Uterus (tissue), 2 donors: ENCODE measurements at regions not wholly inside any gene's neighbourhood (a gene's known extent, or its start where the extent isn't known, plus 50 kb on each side); places are given as distances from the start of the nearest gene placed in this dataset.

Source experiments
- POLR2A ChIP-seq, 2 donors: fragments of 450-650 bp; IDR thresholded peaks; one replicate each; pipeline ENCODE4 v1.6.1; 2016; ENCODE audit warnings: antibody characterized with exemption in 2 of 2, mild to moderate bottlenecking in 1 of 2, moderate library complexity in 1 of 2
- TF ChIP-seq, protein P1 (sequence below), 4 experiments: fragments of 200-600 bp in 2 of 4; fragments of 450-650 bp in 2 of 4; sonication (generic) in 2 of 4; IDR thresholded peaks; one replicate each; pipeline ENCODE4 v1.5.1; 2016 to 2019; ENCODE audit warnings: antibody characterized with exemption in 4 of 4, mild to moderate bottlenecking in 2 of 4, moderate library complexity in 1 of 4

DNA sequence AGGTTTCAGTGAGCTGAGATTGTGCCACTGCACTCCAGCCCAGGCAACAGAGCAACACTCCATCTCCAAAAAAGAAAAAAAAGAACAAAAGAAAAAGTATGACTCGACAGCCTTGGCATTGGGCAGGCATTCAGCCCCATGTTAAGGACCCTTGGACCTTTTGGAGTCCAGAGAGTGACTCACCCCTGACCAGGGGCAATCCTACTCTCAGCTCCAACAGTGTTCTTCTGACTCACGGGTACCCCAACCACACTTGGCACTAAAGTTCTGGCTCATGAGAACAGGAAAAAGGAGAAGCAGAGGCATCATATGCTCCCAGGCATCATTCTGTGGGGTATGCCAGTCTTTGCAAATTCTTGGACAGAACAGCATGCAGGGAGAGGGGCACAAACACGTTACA, 252.4 kb upstream of the HES1 start:
- TF ChIP-seq, protein P1, sequence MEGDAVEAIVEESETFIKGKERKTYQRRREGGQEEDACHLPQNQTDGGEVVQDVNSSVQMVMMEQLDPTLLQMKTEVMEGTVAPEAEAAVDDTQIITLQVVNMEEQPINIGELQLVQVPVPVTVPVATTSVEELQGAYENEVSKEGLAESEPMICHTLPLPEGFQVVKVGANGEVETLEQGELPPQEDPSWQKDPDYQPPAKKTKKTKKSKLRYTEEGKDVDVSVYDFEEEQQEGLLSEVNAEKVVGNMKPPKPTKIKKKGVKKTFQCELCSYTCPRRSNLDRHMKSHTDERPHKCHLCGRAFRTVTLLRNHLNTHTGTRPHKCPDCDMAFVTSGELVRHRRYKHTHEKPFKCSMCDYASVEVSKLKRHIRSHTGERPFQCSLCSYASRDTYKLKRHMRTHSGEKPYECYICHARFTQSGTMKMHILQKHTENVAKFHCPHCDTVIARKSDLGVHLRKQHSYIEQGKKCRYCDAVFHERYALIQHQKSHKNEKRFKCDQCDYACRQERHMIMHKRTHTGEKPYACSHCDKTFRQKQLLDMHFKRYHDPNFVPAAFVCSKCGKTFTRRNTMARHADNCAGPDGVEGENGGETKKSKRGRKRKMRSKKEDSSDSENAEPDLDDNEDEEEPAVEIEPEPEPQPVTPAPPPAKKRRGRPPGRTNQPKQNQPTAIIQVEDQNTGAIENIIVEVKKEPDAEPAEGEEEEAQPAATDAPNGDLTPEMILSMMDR (IDR thresholded peaks at IDR 0.05): no peak
- no peak for TF ChIP-seq POLR2A (IDR thresholded peaks at IDR 0.05)
